ENCODE measurements at regions not wholly inside any gene's neighbourhood (a gene's known extent, or its start where the extent isn't known, plus 50 kb on each side); places are given as distances from the start of the nearest gene placed in this dataset.

DNA sequence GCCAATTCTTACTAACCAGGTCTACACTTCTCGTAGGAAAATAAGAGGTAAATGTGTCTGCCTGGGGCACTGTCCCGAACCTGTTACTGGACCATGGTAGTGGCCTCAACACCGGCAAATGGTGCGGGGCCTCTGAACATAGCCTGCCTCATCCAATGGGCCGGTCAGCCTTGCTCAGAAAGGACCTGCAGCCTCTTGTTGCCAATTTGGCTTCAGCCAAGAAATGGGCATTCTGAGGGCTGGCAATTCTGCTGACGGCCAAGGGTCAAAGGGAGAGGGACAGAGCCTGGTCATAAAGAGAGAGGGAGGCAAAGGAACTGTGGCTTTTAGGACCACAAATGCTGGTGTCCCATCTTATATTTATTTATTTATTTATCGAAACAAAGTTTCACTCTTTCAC, 69.5 kb upstream of the ATP6AP2 start:
- Histone ChIP-seq H3K9me3 (replicated peaks; ENCODE audit: control insufficient read depth, insufficient read depth, low read length) (no peaks in the 10 kb centered on the region), H3K4me3 (replicated peaks in 1 of 3; ENCODE audit: insufficient read depth in 1 of 3, low read depth in 1 of 3, low read length in 3 of 3) (no peak overlapping the region), H3K79me2 (ENCODE audit: control insufficient read depth, insufficient read depth, low read length) (no peaks in the 10 kb centered on the region), H3K36me3 (ENCODE audit: control insufficient read depth in 2 of 2, extremely low read depth in 1 of 2, insufficient read depth in 2 of 2, low read length in 2 of 2) (no peaks in the 10 kb centered on the region), H2AFZ (ENCODE audit: low read depth, low read length) (no peak overlapping the region), H3K4me1 (ENCODE audit: control insufficient read depth, extremely low read depth, insufficient read depth, low read length) (no peaks in the 10 kb centered on the region), H3K9me1 (replicated peaks; ENCODE audit: control insufficient read depth, extremely low read depth, insufficient read depth, low read length) (no peaks in the 10 kb centered on the region), H3K27me3 (ENCODE audit: control insufficient read depth in 2 of 2, insufficient read depth in 2 of 2, low read length in 2 of 2) (no peaks in the 10 kb centered on the region), H3K9ac (replicated peaks; ENCODE audit: extremely low read depth, insufficient read depth, low read length) (no peak overlapping the region), H3K27ac (ENCODE audit: insufficient read depth, low read depth, low read length) (no peak overlapping the region), H4K20me1 (replicated peaks; ENCODE audit: control insufficient read depth, extremely low read depth, insufficient read depth, low read length) (no peaks in the 10 kb centered on the region), H3K4me2 (ENCODE audit: insufficient read depth, low read length) (no peak overlapping the region)
- POLR2A ChIA-PET, result no interaction called here
- no TSS peak for BruUV-seq (replicated peaks)
- intact Hi-C loops (cut with micrococcal nuclease), result no loop called here
- dilution Hi-C loops (cut with MboI; ENCODE audit: extremely low pct_ligation_motif_present, low sequenced_read_pairs), result no loop called here
- CTCF ChIA-PET, result no interaction called here
- FAIRE-seq (no peak), DNase-seq (ENCODE audit: low read depth, low spot score) (no peak)
- TF ChIP-seq JUN (IDR thresholded peaks at IDR 0.05; ENCODE audit: borderline replicate concordance, insufficient read depth, insufficient read length, low read depth), result no peak
- TF ChIP-seq, protein P1, sequence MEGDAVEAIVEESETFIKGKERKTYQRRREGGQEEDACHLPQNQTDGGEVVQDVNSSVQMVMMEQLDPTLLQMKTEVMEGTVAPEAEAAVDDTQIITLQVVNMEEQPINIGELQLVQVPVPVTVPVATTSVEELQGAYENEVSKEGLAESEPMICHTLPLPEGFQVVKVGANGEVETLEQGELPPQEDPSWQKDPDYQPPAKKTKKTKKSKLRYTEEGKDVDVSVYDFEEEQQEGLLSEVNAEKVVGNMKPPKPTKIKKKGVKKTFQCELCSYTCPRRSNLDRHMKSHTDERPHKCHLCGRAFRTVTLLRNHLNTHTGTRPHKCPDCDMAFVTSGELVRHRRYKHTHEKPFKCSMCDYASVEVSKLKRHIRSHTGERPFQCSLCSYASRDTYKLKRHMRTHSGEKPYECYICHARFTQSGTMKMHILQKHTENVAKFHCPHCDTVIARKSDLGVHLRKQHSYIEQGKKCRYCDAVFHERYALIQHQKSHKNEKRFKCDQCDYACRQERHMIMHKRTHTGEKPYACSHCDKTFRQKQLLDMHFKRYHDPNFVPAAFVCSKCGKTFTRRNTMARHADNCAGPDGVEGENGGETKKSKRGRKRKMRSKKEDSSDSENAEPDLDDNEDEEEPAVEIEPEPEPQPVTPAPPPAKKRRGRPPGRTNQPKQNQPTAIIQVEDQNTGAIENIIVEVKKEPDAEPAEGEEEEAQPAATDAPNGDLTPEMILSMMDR (IDR thresholded peaks at IDR 0.05; ENCODE audit: extremely low read depth in 1 of 2, insufficient read depth in 1 of 2, low read depth in 1 of 2, low read length in 2 of 2), result no peak
- TF ChIP-seq MYC (IDR thresholded peaks at IDR 0.05; ENCODE audit: low read depth, low read length), result no peak
- no peak for TF ChIP-seq FOS (IDR thresholded peaks at IDR 0.05; ENCODE audit: borderline replicate concordance, insufficient read depth, low read length)
- TF ChIP-seq, protein P2, sequence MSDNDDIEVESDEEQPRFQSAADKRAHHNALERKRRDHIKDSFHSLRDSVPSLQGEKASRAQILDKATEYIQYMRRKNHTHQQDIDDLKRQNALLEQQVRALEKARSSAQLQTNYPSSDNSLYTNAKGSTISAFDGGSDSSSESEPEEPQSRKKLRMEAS (IDR thresholded peaks at IDR 0.05; ENCODE audit: insufficient read depth, insufficient read length), result no peak
- TF ChIP-seq EZH2 (IDR thresholded peaks at IDR 0.05; ENCODE audit: borderline replicate concordance, low read depth, low read length, severe bottlenecking), result no peak
- no peak for TF ChIP-seq POLR2A (IDR thresholded peaks at IDR 0.05; ENCODE audit: low read depth, low read length)
- no peak for TF ChIP-seq POLR2AphosphoS5 (IDR thresholded peaks at IDR 0.05; ENCODE audit: insufficient read depth, low read depth, low read length)
- TF ChIP-seq GATA2 (IDR thresholded peaks at IDR 0.05; ENCODE audit: insufficient read depth, insufficient read length, low read depth, low read length), result no peak

All from endothelial cell of umbilical vein (primary cell).